Spleen (tissue), 7 donors: ENCODE measurements at regions not wholly inside any gene's neighbourhood (a gene's known extent, or its start where the extent isn't known, plus 50 kb on each side); places are given as distances from the start of the nearest gene placed in this dataset.

Experiments
- POLR2A ChIP-seq, 3 donors: fragments of 450-650 bp; IDR thresholded peaks; one replicate each; pipeline ENCODE4 v1.5.1; 2017; ENCODE audit warnings: antibody characterized with exemption in 3 of 3, mild to moderate bottlenecking in 1 of 3
- POLR2AphosphoS5 ChIP-seq, 3 donors: sonication (generic); formaldehyde crosslinking; IDR thresholded peaks; one replicate each; pipeline ENCODE4 v1.5.1; 2017; ENCODE audit warnings: antibody characterized with exemption in 3 of 3
- TF ChIP-seq, protein P1 (sequence below), 11 experiments: fragments of 200-600 bp in 7 of 11; fragments of 450-650 bp in 4 of 11; sonication (generic) in 4 of 11; IDR thresholded peaks in 8 of 11; conservative IDR thresholded peaks in 3 of 11; 1 replicate in 7 of 11; 2 replicates in 4 of 11; pipeline versions ENCODE4 v1.4.0 to v1.8.0; 2016 to 2021; ENCODE audit warnings: antibody characterized with exemption in 11 of 11, inconsistent platforms in 4 of 11, mild to moderate bottlenecking in 1 of 11
- donor health status: DM: no; HTN: no; CAD: no; lungs with moderate emphysema.
- donor health status: DM: no; HTN: no; CAD: no.
- donor health status: DM: no; HTN: no; CAD: no.

DNA sequence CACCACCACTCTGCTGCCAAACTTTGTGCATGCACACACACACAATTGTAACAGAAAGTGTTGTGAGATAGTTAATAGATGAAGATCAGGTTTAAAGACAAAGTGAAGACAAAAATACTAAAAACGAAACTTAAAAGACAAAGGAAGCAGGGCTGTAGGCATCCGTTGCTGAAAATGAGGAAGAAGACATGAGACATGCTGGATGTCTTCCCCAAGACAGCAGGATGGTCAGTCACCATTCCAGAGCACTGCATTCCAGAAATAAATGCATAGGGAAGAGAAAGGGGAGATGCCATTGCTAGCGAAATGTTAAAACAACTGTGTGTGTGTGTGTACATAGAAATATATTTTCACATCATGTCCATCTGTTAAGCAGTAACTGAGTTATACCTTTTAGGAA, 520.1 kb downstream of the SUCLA2 start:
- TF ChIP-seq, protein P1, sequence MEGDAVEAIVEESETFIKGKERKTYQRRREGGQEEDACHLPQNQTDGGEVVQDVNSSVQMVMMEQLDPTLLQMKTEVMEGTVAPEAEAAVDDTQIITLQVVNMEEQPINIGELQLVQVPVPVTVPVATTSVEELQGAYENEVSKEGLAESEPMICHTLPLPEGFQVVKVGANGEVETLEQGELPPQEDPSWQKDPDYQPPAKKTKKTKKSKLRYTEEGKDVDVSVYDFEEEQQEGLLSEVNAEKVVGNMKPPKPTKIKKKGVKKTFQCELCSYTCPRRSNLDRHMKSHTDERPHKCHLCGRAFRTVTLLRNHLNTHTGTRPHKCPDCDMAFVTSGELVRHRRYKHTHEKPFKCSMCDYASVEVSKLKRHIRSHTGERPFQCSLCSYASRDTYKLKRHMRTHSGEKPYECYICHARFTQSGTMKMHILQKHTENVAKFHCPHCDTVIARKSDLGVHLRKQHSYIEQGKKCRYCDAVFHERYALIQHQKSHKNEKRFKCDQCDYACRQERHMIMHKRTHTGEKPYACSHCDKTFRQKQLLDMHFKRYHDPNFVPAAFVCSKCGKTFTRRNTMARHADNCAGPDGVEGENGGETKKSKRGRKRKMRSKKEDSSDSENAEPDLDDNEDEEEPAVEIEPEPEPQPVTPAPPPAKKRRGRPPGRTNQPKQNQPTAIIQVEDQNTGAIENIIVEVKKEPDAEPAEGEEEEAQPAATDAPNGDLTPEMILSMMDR (IDR thresholded peaks at IDR 0.05 in 8 of 11, conservative IDR thresholded peaks at IDR 0.05 in 3 of 11), result no peak
- no peak for TF ChIP-seq POLR2AphosphoS5 (IDR thresholded peaks at IDR 0.05)
- TF ChIP-seq POLR2A (IDR thresholded peaks at IDR 0.05), result no peak
